CD14-positive monocyte (primary cell): ENCODE measurements at regions not wholly inside any gene's neighbourhood (a gene's known extent, or its start where the extent isn't known, plus 50 kb on each side); places are given as distances from the start of the nearest gene placed in this dataset.

Experiments
- DNase-seq, 3 donors: peaks; one replicate each; pipeline ENCODE4 v3.0.0-alpha.2; 2011 to 2022
- H2AFZ ChIP-seq: 2 replicates; pipeline ENCODE4 v1.6.0; 2012; ENCODE audit warnings: mild to moderate bottlenecking, low read depth, low read length, inconsistent platforms; ENCODE audit not compliant: insufficient read depth, poor library complexity, severe bottlenecking
- H3K27ac ChIP-seq, 2 donors: 1 replicate in 1 of 2; 2 replicates in 1 of 2; pipeline ENCODE4 v1.5.1; 2012 to 2013; ENCODE audit warnings: low read length in 2 of 2, control low read depth in 1 of 2, inconsistent platforms in 1 of 2, low read depth in 1 of 2, mild to moderate bottlenecking in 1 of 2
- H3K27me3 ChIP-seq, 2 donors: one replicate each; pipeline versions ENCODE4 v1.6.0 to v1.6.1; 2011 to 2013; ENCODE audit warnings: low read length in 2 of 2; ENCODE audit not compliant: control insufficient read depth in 2 of 2, insufficient read depth in 2 of 2
- H3K36me3 ChIP-seq, 2 donors: replicated peaks in 1 of 2; 1 replicate in 1 of 2; 2 replicates in 1 of 2; pipeline versions ENCODE4 v1.5.1 to v1.6.1; 2012 to 2013; ENCODE audit warnings: low read length in 2 of 2, control low read depth in 1 of 2, inconsistent platforms in 1 of 2, mild to moderate bottlenecking in 1 of 2; ENCODE audit not compliant: insufficient read depth in 2 of 2, control insufficient read depth in 1 of 2
- H3K4me1 ChIP-seq, 2 donors: 1 replicate in 1 of 2; 2 replicates in 1 of 2; pipeline versions ENCODE4 v1.5.1 to v1.6.1; 2012 to 2013; ENCODE audit warnings: low read length in 2 of 2, control low read depth in 1 of 2, inconsistent platforms in 1 of 2, mild to moderate bottlenecking in 1 of 2, moderate library complexity in 1 of 2; ENCODE audit not compliant: insufficient read depth in 2 of 2, control insufficient read depth in 1 of 2
- H3K4me2 ChIP-seq: replicated peaks from 2 replicates; pipeline ENCODE3; 2012; ENCODE audit warnings: low read length, moderate library complexity, mild to moderate bottlenecking; ENCODE audit not compliant: poor library complexity, severe bottlenecking; ENCODE audit errors: extremely low read depth
- H3K4me3 ChIP-seq, 3 experiments: fragments of 200-600 bp in 1 of 3; sonication (generic) in 1 of 3; replicated peaks in 1 of 3; 1 replicate in 2 of 3; 2 replicates in 1 of 3; pipeline ENCODE4 v1.5.1; 2011 to 2013; ENCODE audit warnings: low read length in 3 of 3, mild to moderate bottlenecking in 3 of 3, control low read depth in 2 of 3, low read depth in 2 of 3, inconsistent platforms in 1 of 3, moderate library complexity in 1 of 3
- H3K79me2 ChIP-seq: 2 replicates; pipeline ENCODE4 v1.6.0; 2012; ENCODE audit warnings: mild to moderate bottlenecking, control low read depth, inconsistent platforms, low read length, moderate library complexity; ENCODE audit not compliant: insufficient read depth
- H3K9ac ChIP-seq: 2 replicates; pipeline ENCODE4 v1.6.0; 2017; ENCODE audit warnings: low read length, mild to moderate bottlenecking; ENCODE audit not compliant: insufficient read depth, poor library complexity, severe bottlenecking
- H3K9me3 ChIP-seq, 2 donors: replicated peaks in 1 of 2; 1 replicate in 1 of 2; 2 replicates in 1 of 2; pipeline versions ENCODE4 v1.5.1 to v1.6.1; 2012 to 2013; ENCODE audit warnings: low read length in 2 of 2, control low read depth in 1 of 2; ENCODE audit not compliant: control insufficient read depth in 1 of 2, insufficient read depth in 1 of 2
- H4K20me1 ChIP-seq: 2 replicates; pipeline ENCODE4 v1.6.0; 2012; ENCODE audit warnings: mild to moderate bottlenecking, low read length, control low read depth, moderate library complexity; ENCODE audit not compliant: insufficient read depth
- H3K27ac Mint-ChIP-seq, 7 donors: one replicate each; pipeline ENCODE4 v1.8.0; 2020; ENCODE audit warnings: mild to moderate bottlenecking in 7 of 7, mixed read lengths in 7 of 7, moderate library complexity in 6 of 7, inconsistent platforms in 2 of 7
- H3K27me3 Mint-ChIP-seq, 3 donors: one replicate each; pipeline ENCODE4 v1.8.0; 2021 to 2022; ENCODE audit warnings: low read depth in 3 of 3, mild to moderate bottlenecking in 3 of 3, mixed read lengths in 3 of 3, moderate library complexity in 3 of 3, inconsistent platforms in 1 of 3
- H3K36me3 Mint-ChIP-seq, 2 donors: one replicate each; pipeline ENCODE4 v1.8.0; 2020; ENCODE audit warnings: mixed read lengths in 2 of 2, inconsistent platforms in 1 of 2, mild to moderate bottlenecking in 1 of 2
- H3K4me1 Mint-ChIP-seq: one replicate; pipeline ENCODE4 v1.8.0; 2020; ENCODE audit warnings: mild to moderate bottlenecking, mixed read lengths
- H3K4me3 Mint-ChIP-seq, 2 donors: one replicate each; pipeline ENCODE4 v1.8.0; 2020; ENCODE audit warnings: mild to moderate bottlenecking in 2 of 2, mixed read lengths in 2 of 2, moderate library complexity in 1 of 2
- H3K9me3 Mint-ChIP-seq, 7 donors: one replicate each; pipeline ENCODE4 v1.8.0; 2020 to 2022; ENCODE audit warnings: mixed read lengths in 7 of 7, mild to moderate bottlenecking in 6 of 7, moderate library complexity in 6 of 7, inconsistent platforms in 2 of 7
- CTCF ChIP-seq: fragments of 200-600 bp; IDR thresholded peaks from one replicate; pipeline ENCODE4 v1.8.0; 2022; ENCODE audit warnings: antibody characterized with exemption, mild to moderate bottlenecking
- WGBS: methylation state at CpG from one replicate; pipeline ENCODE4 v1.1.5; 2013; ENCODE audit warnings: missing lambda C conversion rate; ENCODE audit not compliant: insufficient coverage; 5-methylcytosine and 5-hydroxymethylcytosine counted together
- intact Hi-C, 2 donors: fragments of 100-400 bp; cut with micrococcal nuclease; formaldehyde crosslinking; loops; one replicate each; pipeline versions ENCODE4 v1.15.0 to v1.15.1; 2023

- Histone ChIP-seq H3K27me3 (no peaks in the 10 kb centered on the region), H3K27ac (no peak overlapping the region), H2AFZ (no peak overlapping the region), H3K4me3 (no peak overlapping the region), H3K79me2 (no peaks in the 10 kb centered on the region), H3K9me3 (peaks cover 0 to 8% of the 10 kb centered on the region in 2 donors), H3K4me2 (no peak overlapping the region), H3K36me3 (no peaks in the 10 kb centered on the region), H4K20me1 (no peaks in the 10 kb centered on the region), H3K4me1 (no peaks in the 10 kb centered on the region), H3K9ac (no peak overlapping the region)
- H3K27ac Mint-ChIP-seq: no peak overlapping the region
- no peaks in the 10 kb centered on the region for H3K36me3 Mint-ChIP-seq
- no peaks in the 10 kb centered on the region for H3K4me1 Mint-ChIP-seq
- H3K27me3 Mint-ChIP-seq: peaks cover 0 to 1% (median 0%) of the 10 kb centered on the region in 3 donors
- no peak for TF ChIP-seq CTCF
- no peak overlapping the region for H3K4me3 Mint-ChIP-seq
- DNase-seq: no peak
- intact Hi-C loops: no loop called here
- H3K9me3 Mint-ChIP-seq: peaks cover 0 to 7% (median 2%) of the 10 kb centered on the region in 7 donors
- WGBS: 75% methylated on average over 6 of the region's 6 CpGs
These were observed 712.8 kb downstream of the CDH8 start for GRCh38 chr16:61323456-61323855.

DNA sequence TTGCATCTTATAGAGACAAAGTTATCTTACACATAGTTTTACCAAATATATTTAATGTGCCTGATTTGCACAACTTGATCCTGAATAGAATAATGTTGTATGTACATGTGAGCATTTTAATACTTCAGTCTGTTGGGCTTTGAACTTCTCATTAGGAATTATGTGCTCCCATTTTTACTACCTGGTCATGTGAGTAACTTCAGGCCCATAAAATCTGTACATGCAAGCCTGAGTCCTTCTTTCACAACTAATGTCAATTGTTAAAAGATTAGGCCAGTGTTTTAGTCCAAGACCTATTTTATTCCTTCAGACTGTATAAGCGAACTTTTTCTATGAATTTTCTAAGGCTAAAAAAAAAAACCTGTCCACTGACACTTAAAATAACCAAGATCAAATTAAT, 715.4 kb downstream of the CDH8 start:
- no peak overlapping the region for H3K9ac ChIP-seq
- no peaks in the 10 kb centered on the region for H3K4me1 ChIP-seq
- Mint-ChIP-seq H3K4me3 (no peak overlapping the region), H3K36me3 (no peaks in the 10 kb centered on the region), H3K9me3 (peaks cover 0 to 7% (median 4%) of the 10 kb centered on the region in 7 donors), H3K4me1 (no peaks in the 10 kb centered on the region), H3K27ac (no peak overlapping the region), H3K27me3 (peaks cover 0 to 1% (median 1%) of the 10 kb centered on the region in 3 donors)
- no peak for TF ChIP-seq CTCF
- intact Hi-C loops: no loop called here
- no peak overlapping the region for H3K4me2 ChIP-seq
- no peaks in the 10 kb centered on the region for H3K36me3 ChIP-seq
- no peaks in the 10 kb centered on the region for H4K20me1 ChIP-seq
- no peak for DNase-seq
- WGBS: no CpG with 5 or more reads among the region's 1 CpG
- H3K79me2 ChIP-seq: no peaks in the 10 kb centered on the region
- H3K9me3 ChIP-seq: peaks cover 0 to 8% of the 10 kb centered on the region in 2 donors
- no peak overlapping the region for H2AFZ ChIP-seq
- H3K27ac ChIP-seq: no peak overlapping the region
- no peaks in the 10 kb centered on the region for H3K27me3 ChIP-seq
- no peak overlapping the region for H3K4me3 ChIP-seq
